ENCODE measurements at regions not wholly inside any gene's neighbourhood (a gene's known extent, or its start where the extent isn't known, plus 50 kb on each side); places are given as distances from the start of the nearest gene placed in this dataset.

DNA sequence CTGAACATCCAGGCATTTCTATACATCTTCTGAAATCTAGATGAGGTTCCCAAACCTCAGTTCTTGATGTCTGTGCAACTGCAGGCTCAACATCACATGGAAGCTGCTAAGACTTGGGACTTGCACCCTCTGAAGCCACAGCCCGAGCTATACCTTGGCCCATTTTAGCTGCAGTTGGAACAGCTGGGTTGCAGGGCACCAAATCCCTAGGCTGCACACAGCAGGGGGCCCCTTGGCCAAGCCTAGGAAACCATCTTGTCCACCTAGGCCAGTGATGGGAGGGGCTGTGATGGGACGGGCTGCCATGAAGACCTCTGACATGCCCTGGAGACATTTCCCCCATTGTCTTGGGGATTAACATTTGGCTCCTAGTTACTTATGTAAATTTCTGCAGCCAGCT is 415.8 kb upstream of the SUCLG2 start:
- H3K4me1 ChIP-seq = no peaks in the 10 kb centered on the region
- TF ChIP-seq, protein P1, sequence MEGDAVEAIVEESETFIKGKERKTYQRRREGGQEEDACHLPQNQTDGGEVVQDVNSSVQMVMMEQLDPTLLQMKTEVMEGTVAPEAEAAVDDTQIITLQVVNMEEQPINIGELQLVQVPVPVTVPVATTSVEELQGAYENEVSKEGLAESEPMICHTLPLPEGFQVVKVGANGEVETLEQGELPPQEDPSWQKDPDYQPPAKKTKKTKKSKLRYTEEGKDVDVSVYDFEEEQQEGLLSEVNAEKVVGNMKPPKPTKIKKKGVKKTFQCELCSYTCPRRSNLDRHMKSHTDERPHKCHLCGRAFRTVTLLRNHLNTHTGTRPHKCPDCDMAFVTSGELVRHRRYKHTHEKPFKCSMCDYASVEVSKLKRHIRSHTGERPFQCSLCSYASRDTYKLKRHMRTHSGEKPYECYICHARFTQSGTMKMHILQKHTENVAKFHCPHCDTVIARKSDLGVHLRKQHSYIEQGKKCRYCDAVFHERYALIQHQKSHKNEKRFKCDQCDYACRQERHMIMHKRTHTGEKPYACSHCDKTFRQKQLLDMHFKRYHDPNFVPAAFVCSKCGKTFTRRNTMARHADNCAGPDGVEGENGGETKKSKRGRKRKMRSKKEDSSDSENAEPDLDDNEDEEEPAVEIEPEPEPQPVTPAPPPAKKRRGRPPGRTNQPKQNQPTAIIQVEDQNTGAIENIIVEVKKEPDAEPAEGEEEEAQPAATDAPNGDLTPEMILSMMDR (IDR thresholded peaks at IDR 0.05) = no peak
- no peaks in the 10 kb centered on the region for H3K36me3 ChIP-seq (ENCODE audit: insufficient read depth in 1 of 2, low read depth in 1 of 2)
- 67 to 76% (median 75%) methylated on average over 2 of the region's 2 CpGs for WGBS, 3 donors
- H3K9me3 ChIP-seq = no peaks in the 10 kb centered on the region
- no peak for ATAC-seq
- no peaks in the 10 kb centered on the region for H3K27me3 ChIP-seq (ENCODE audit: insufficient read depth in 3 of 3, low read length in 2 of 3)
- H3K4me3 ChIP-seq = no peak overlapping the region
- no peak for DNase-seq
- intact Hi-C loops (cut with DNase I) = no loop called here
- H3K27ac ChIP-seq = no peak overlapping the region

- TF ChIP-seq, protein P1 (IDR thresholded peaks at IDR 0.05) = no peak
- H3K4me3 ChIP-seq = no peak overlapping the region
- no peaks in the 10 kb centered on the region for H3K27me3 ChIP-seq (ENCODE audit: insufficient read depth in 3 of 3, low read length in 2 of 3)
- ATAC-seq = no peak
- H3K36me3 ChIP-seq (ENCODE audit: insufficient read depth in 1 of 2, low read depth in 1 of 2) = no peaks in the 10 kb centered on the region
- intact Hi-C loops (cut with DNase I) = no loop called here
- 74 to 87% (median 81%) methylated on average over 1 of the region's 1 CpG for WGBS, 3 donors
- H3K27ac ChIP-seq = no peak overlapping the region
- H3K9me3 ChIP-seq = no peaks in the 10 kb centered on the region
- no peak for DNase-seq
- H3K4me1 ChIP-seq = no peaks in the 10 kb centered on the region
These were observed 412.9 kb upstream of the SUCLG2 start for GRCh38 chr3:68067314-68067713.

DNA sequence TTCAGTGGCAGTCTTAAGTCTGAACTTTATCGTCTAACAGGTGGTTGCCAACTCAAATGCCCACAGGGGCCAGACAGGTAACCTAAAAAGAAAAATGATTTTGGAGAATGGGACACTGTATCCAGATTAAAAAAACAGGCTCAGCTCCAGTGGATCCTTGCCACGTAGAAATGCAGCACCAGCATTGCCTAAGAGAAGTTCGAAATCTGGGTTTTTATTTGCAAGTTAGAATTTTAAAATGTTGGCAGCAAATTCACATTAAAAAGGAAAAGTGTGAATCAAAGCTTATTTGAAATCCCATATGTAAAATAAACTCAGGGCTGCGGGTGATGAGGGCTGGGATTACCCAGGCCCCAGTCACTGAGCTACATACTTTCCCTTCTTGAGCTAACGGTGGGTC is 408.5 kb upstream of the SUCLG2 start:
- Histone ChIP-seq H3K27me3 (ENCODE audit: insufficient read depth in 3 of 3, low read length in 2 of 3) (no peaks in the 10 kb centered on the region), H3K36me3 (ENCODE audit: insufficient read depth in 1 of 2, low read depth in 1 of 2) (no peaks in the 10 kb centered on the region), H3K9me3 (no peaks in the 10 kb centered on the region), H3K27ac (no peak overlapping the region), H3K4me1 (no peaks in the 10 kb centered on the region), H3K4me3 (no peak overlapping the region)
- intact Hi-C loops (cut with DNase I) = no loop called here
- DNase-seq = no peak
- TF ChIP-seq, protein P1 (IDR thresholded peaks at IDR 0.05) = no peak
- ATAC-seq = no peak
- WGBS, 3 donors = 49 to 58% (median 53%) methylated on average over 5 of the region's 5 CpGs

GRCh38 chr3:68060910-68061309 is 406.5 kb upstream of the SUCLG2 start:
- DNase-seq (no peak), ATAC-seq (no peak)
- Histone ChIP-seq H3K27ac (no peak overlapping the region), H3K4me1 (no peaks in the 10 kb centered on the region), H3K36me3 (ENCODE audit: insufficient read depth in 1 of 2, low read depth in 1 of 2) (no peaks in the 10 kb centered on the region), H3K9me3 (no peaks in the 10 kb centered on the region), H3K4me3 (no peak overlapping the region), H3K27me3 (ENCODE audit: insufficient read depth in 3 of 3, low read length in 2 of 3) (peaks cover 0 to 2% (median 0%) of the 10 kb centered on the region in 3 donors)
- intact Hi-C loops (cut with DNase I) = no loop called here
- 31 to 52% (median 48%) methylated on average over 5 of the region's 5 CpGs for WGBS, 3 donors
- TF ChIP-seq, protein P1 (IDR thresholded peaks at IDR 0.05) = no peak

DNA sequence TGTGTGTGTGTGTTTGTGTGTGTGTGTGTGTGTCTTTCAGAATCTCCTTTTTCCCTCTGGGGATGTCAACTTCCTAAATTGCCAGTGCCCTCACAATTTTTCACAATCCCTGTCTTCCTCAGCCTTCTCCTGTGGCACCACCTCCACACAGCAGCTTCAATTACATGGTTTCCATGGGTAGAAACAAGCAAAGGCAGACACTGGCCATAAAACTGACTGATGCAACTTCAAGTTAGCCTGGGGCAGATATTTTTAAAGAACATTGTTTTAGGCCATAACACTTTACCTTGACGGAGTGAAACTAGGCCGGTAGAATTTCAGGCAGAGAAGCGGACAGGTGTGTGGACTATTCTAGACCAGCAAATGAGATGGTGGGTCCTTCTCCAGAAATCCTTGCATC is 405.8 kb upstream of the SUCLG2 start:
- H3K27ac ChIP-seq = no peak overlapping the region
- no peaks in the 10 kb centered on the region for H3K36me3 ChIP-seq (ENCODE audit: insufficient read depth in 1 of 2, low read depth in 1 of 2)
- DNase-seq = no peak
- intact Hi-C loops (cut with DNase I) = no loop called here
- H3K27me3 ChIP-seq (ENCODE audit: insufficient read depth in 3 of 3, low read length in 2 of 3) = peaks cover 0 to 2% (median 0%) of the 10 kb centered on the region in 3 donors
- H3K4me1 ChIP-seq = no peaks in the 10 kb centered on the region
- ATAC-seq = no peak
- no peak overlapping the region for H3K4me3 ChIP-seq
- TF ChIP-seq, protein P1 (IDR thresholded peaks at IDR 0.05) = no peak
- H3K9me3 ChIP-seq = no peaks in the 10 kb centered on the region
- WGBS, 3 donors = 61 to 64% (median 64%) methylated on average over 3 of the region's 3 CpGs
